NCI-H1105 treated with DMSO at 0.1 percent for 48 hours (cell line): ENCODE measurements at regions not wholly inside any gene's neighbourhood (a gene's known extent, or its start where the extent isn't known, plus 50 kb on each side); places are given as distances from the start of the nearest gene placed in this dataset.
"Not testable (repeated sequence)": the region's sequence is repeated elsewhere in the genome, so short reads cannot be mapped to it uniquely, and the experiment has no call there.

Source experiments
- DNase-seq: peaks from one replicate; lab custom pipeline; 2025; lab: John Stamatoyannopoulos, UW

DNA sequence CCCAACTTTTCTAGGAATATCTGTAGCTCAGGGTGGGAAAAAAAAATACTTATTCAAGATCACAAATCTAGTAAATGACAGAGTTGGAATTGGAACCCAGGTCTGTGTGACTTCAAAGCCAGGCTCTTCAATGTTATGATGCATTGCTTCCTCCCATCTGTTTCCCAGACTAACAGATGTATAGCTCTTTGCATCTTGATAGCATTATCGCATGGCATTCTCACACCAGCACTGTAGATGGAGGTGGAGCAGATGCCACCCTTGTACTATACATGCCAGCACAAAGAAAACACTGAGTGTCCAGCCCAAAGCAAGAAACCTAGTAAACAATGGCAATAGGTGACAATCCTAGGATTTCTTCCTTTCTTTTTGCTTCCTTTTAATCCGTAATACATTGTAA lies 497.3 kb downstream of the NEBL start:
- DNase-seq = no peak

DNA sequence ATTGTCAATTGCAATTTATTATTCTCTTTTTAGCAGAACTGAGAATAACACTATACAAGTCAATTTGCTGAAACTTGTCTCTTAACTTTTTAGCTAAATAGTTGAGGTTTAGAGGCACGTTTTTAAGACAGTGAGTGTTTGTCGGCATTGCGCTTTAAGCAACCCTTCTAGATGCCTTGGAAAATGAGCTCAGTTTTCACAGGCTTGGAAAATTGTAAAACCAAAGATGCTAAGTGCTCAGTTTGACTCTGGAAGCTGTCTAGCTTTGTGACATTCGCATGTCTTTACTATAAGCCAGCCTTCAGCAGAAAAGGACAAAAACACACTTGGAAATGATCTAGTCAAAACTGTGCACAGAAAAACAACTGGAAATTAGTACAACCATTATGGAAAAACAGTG lies 500.4 kb downstream of the NEBL start:
- no peak for DNase-seq

DNA sequence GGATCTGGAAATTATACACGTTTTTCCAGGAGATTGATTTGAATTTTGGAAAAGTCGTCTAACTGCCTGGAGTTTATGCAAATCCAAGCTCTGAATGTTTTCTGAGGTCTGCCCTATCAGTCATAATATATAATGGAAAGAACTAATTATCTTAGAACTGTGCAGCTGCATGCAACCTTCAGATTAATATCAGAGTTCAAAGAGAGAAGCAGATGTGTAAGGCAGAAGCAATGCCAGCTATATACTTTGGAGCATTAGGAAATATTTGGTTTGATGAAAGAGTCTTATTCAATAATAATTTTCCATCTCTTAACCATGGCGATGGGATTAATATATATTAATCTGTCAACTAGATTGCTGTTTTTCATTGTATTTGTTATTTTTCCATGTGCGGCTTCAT lies 500.9 kb downstream of the NEBL start:
- DNase-seq = no peak

DNA sequence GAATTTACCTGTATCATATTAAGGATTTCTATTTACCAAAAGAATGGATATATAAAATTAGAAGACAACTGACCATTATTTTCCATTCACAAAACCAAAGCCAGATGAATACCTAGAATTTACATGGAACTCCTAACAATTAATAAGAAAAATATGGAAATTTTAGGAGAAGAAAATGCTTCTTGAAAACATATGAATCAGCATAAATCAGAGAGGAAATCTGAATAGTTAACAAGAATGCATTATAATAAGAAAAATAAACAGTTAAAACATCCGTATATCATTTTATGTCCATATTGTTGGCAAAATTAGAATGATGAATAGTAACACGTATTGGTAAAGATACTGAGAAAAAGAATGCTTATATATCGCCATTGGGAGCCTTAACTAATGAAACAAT lies 505.5 kb downstream of the NEBL start:
- DNase-seq = no peak

DNA sequence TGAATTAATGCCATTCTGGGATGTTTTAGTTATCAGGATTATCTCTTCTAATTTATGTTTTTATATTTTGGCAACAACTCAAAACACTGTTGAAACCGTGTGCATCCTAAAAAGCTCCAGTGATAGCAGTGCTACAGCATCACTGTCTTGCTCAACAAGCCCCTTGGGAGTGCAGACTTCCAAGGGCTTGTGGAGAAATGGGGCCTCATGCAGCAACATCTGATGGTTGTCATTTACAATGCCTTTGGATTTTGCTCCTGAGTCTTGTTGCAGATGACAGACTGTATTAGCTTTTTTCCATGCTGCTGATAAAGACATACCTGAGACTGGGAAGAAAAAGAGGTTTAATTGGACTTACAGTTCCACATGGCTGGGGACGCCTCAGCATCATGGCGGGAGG lies 515.4 kb downstream of the NEBL start:
- DNase-seq = no peak

DNA sequence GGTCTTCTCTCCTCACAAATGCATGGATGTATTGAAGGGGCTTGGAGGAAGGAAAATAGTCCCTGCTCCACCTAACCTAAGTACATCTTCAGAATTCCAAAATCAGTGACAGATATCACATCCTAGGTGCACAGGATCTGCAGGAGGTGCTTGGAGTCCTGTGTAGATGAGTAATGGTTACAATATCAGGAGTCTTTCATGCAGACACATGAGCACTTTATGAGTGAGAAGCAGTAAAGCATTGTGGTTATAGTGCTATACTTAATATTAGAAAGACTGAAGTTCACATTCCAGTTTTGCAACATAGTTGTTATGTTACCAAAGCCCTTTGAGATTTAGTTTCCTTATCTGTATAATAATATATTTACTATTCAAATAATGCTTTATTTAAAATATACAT lies 516.7 kb downstream of the NEBL start:
- DNase-seq = no peak

GRCh38 chr10:20372748-20373147 lies 524.4 kb downstream of the NEBL start:
- DNase-seq = no peak

DNA sequence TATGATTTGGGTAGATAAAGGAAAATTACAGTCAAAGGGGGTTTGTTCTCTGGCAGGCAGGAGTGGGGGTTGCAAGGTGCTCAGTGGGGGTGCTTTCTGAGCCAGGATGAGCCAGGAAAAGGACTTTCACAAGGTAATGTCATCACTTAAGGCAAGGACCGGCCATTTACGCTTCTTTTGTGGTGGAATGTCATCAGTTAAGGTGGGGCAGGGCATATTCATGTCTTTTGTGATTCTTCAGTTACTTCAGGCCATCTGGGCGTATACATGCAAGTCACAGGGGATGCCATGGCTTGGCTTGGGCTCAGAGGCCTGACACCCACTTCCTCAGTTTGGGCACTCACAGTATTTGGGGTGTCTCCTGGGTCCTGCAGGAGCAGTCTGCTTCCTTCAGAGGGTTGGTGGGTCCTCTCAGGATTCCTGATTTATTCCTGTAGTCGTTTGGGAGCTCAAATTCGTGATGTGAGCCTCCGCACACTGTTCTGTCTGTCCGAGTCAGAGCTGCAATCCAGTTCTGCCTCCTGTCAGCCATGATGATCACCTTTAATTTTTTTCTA lies 526.1 kb downstream of the NEBL start:
- DNase-seq = not testable (repeated sequence)

- DNase-seq = no peak
These were observed 527.0 kb downstream of the NEBL start for GRCh38 chr10:20369863-20370736.

GRCh38 chr10:20363684-20364083 lies 533.4 kb downstream of the NEBL start:
- no peak for DNase-seq

GRCh38 chr10:20355915-20356314 lies 539.7 kb downstream of the PLXDC2 start:
- no peak for DNase-seq

GRCh38 chr10:20355011-20355410 lies 538.8 kb downstream of the PLXDC2 start:
- no peak for DNase-seq

DNA sequence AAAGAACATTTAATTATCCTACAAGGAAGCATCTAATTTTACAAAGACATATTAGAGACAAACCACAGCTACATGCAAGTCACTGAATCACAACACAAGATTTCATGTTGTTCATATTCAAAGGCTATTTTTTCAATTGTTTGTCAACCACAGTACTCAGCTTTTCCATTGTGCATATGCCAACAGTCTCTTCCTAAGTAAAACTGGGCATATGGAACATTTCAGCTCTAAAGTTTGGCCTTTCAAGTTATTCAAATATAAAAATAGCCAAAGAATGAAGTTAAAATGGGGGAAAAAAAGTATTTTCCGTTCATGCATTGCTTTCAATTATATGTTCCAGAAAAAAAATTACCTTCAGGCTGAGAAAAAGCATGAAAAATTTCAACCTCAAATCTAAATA lies 537.9 kb downstream of the PLXDC2 start:
- DNase-seq = no peak

- DNase-seq = no peak
These were observed 534.3 kb downstream of the PLXDC2 start for GRCh38 chr10:20350509-20350908.

DNA sequence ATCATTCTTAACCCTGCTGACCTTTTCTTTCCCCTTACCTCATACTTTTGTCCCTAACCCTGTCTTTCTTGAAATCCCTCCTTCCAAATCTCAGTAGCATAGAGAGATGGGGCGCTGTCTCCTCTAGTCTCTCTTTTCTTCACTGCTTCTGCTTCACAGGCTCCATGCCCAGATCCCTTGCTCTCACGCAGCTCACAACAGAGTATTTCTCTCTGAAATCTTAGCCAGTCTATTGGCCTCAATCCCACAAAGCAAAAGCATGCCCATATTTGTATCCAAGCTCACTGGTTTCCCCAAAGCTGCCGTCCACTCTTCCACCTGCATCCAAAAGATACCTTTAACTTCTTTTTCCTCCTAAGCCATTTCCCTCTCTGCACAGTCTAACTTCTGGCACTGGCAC lies 526.8 kb downstream of the PLXDC2 start:
- no peak for DNase-seq
